ENCODE measurements at regions not wholly inside any gene's neighbourhood (a gene's known extent, or its start where the extent isn't known, plus 50 kb on each side); places are given as distances from the start of the nearest gene placed in this dataset.

DNA sequence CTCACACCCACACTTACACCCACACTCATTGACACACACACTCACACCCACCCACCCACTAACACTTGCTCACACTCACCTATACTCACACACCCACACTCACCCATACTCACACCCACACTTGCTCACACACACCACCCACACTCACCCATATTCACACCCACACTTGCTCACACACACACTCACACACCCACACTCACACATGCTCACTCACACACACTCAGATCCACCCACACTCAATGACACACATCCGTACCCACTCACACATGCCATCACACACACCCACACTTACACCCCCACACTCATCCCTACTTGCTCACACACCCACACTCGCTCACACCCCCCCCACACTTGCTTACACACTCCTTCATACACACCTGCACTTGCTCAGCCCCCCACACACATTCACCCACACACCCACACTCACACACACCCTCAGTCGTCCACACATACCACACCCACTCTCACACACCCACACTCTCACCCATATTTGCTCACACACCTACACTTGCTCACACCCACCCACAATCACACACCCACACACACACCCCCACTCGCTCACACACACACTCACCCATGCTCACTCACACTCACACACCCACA is 321.1 kb upstream of the N4BP1 start:
- no peak for DNase-seq

GRCh38 chr16:48919791-48920190 is 309.8 kb upstream of the N4BP1 start:
- no peak for DNase-seq

- no peak for DNase-seq
Observed at GRCh38 chr16:48918520-48919258, 308.7 kb upstream of the N4BP1 start.

DNA sequence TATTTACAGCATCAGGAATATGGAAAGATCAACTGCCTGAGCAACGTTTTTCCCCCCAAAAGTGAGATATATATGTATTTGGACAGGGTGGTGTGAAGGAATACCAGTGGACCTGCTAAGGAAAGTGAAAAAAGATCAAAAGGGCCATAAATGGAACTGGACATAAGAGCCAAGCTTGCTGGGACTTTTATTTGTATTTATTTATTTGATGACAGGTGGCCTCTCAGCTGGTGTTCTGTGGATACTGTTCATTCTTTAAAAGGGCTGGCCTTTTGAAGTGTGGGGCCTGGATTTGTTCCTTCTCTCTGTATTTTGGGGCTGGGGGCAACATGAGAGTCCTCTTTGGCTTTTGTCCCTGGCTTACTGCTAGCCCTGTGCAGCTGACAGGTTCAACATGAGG is 306.6 kb upstream of the N4BP1 start:
- no peak for DNase-seq

DNA sequence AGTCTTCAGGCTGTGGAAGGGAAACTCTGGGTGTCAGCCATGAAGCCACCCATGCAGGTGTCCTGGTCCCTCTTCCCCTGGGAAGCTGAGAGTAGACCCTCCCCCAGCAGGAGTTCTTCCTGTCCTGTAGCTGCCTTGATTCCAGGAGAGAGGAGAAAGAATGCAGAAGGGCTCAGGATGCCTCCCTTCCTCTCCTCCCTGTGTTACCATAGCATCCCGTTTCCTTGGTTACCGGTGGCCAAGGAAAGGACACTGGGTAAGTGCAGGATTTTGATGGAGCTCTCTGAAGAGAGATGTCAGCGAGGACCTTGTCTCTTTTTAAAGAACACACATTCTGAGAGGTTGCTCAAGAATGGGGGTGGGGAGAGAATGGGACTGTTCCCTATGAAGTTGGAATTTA is 304.1 kb upstream of the N4BP1 start:
- no peak for DNase-seq

GRCh38 chr16:48913384-48913783 is 303.4 kb upstream of the N4BP1 start:
- no peak for DNase-seq

DNA sequence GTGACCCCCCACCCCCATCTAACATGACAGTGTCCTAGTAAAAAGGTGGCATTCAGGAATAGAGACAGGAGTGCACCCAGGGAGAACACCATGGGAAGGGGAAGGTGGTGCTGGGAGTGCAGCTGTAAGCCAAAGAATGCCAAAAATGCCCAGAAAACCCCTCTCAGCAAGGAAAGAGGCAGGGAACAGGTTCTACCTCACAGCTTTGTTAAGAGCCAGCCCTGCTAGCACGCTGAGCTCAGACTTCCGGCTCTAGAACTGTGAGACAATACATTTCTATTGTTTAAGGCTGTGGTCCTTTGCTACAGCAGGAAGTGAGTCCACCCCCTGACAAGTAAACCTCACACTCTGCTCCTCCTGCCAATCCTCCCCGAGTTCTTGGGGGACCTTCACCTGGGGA is 302.4 kb upstream of the N4BP1 start:
- no peak for DNase-seq

GRCh38 chr16:48911700-48912099 is 301.7 kb upstream of the N4BP1 start:
- no peak for DNase-seq

- DNase-seq: no peak
Observed at GRCh38 chr16:48910214-48910613, 300.2 kb upstream of the N4BP1 start.

DNA sequence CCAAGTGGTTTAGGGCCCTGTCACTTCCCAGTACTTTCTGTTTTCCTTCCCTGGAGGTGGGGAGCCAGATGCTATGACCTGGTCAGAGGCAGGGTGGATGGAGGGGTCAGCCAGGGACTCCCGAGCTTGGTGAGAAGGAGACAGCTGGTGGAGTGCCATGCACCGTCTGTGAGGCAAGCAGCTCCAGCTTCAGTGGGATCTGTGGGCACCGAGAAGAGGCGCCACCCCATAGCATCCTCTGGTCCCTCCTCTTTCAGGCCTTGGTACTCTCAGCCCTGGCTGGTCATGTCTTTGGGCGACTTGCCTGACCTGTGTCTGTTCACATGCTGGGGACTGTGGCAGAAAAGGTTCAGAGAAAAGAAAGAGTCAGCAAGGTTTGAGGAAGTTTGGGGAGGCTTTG is 299.3 kb upstream of the N4BP1 start:
- no peak for DNase-seq

DNA sequence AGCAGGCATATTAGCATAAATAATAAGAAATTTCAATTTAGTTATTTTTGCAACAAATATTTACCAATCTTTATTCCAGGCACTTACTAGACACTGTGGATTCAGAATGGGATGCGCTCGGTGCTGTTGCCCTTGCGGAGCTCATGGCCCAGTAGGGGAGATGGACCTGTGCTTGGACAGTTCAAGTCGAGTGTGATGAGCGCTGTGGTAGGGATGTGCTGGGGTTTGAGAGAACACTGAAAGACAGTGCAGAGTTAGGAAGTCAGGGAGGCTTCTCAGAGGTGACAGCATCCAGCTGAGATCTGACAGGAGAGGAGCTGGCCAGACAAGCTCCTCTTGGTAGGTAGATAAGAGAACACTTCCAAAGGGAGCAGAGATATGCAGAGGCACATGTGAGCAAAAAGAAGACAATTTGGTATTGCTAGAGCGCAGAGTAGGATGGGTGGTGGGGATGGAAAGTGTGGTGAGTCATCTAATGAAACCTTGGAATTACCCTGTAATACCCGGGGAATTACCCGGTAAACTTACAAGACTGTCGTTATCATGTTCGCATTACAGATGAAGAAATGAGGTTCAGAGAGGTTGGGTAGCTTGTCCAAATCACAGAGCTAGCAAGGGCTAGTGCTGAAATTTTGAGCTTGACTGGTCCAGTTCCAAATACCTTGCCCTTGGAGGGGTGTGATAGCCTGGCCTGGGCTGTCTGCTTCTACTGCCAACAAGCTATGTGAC is 298.1 kb upstream of the N4BP1 start:
- no peak for DNase-seq

DNA sequence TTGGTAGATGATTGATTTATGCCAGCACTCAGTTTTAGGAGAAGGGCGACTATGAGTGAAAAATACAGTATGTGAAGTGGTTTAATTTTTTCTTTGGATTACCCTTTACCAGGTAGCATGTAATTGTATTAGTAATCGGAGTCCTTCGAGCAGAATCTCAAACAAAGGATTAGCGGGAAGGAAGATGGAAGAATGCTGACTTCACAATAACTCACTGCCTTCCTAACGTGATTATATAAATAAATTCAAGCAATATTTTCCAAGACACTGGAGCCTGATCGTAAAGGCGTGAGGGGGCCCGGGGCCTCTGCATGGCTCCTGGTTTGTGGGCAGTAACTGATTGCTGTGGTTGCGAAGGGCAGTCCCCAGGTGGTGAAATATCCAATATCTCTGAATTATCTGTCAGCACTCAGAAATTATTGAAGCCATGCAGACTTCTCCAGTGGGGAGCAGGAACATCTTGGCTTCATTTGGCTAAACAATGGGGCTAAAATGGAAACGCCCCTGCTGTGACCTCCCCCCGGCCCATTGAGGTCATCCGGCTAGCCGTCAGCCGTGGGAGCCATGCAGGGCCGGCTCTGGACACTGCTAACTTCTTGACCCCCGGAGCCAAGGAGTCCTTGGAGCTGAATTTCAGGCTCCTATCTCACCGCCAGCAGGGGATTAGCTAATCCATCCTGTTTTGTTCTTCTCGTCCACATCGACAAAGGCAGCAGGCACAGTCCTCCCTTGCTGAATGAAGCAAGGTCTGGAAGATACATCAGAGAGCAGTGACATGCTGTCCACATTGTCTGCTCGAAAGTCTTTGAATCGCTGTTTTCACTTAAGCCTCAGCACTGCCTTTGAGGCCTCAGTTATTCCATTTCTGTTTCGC is 295.9 kb upstream of the N4BP1 start:
- DNase-seq: no peak

- DNase-seq: no peak
Observed at GRCh38 chr16:48904333-48904732, 294.4 kb upstream of the N4BP1 start.

DNA sequence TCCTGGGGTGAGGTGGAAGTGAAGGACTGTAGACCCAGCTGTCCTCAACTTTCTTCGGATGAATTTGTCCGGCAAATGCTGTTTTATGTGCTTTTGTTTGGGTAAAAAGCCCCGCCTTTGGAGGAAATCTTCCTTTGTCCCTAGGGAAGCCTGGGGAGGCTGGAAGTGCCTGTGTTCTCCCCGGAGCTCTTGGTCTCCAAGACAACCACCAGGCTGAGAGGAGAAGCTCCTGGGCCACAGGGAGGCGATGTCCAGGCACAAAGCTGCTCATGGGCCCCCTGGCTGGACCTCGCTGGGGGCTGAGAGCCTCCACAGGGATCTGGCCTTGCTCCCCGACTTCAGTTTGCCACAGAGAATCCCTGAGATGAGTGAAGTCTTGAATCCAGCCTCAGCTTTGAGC is 293.1 kb upstream of the N4BP1 start:
- DNase-seq: no peak

DNA sequence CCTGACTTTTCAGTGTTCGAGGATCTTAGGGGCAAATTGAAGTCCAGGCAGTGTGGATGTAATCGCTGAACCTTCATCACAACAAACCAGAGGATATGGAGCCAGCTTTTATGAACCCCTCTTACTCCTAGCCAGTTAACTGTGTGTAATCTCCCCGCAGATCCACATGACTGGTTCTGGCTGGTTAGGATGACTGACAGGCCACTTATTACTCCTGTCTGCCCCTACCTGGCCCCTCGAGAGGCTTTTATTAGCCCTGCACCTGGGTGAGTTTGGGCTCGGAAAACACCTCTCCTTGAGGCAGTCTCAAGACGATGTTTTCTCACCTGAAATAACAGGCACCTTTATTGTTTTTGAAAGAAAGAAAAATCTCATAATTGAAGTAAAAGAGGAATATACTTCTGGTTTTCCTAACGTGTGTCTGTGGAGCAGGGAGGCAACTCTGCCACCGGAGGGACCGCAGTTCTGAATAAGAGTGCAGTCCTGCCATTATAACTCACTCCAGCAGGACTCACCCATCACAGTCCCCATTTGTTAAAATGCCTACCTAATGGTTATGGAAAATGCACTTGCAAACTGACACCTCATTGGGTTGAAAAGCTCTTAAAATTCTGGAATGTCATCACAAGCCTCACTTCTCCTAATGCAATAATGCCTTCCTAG is 291.9 kb upstream of the N4BP1 start:
- no peak for DNase-seq

DNA sequence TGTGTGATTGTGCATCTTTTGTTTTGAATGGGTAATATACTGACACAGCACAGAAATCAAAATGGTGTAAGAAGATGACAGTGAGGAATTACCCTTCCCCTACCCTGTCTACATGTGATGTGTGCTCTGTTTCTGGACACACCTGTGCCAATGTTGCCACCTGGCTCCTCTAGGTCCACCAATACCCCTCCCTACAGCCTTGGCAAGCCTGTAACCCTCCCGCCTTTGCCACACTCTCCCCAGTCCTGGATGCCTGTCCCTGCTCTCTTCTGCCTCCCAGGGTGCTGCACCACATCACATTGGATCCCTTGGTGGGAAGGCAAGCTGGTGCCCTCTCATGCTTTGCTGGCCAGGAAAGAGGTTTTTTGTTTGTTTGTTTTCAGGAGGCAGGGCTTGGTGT is 289.5 kb upstream of the N4BP1 start:
- no peak for DNase-seq

DNA sequence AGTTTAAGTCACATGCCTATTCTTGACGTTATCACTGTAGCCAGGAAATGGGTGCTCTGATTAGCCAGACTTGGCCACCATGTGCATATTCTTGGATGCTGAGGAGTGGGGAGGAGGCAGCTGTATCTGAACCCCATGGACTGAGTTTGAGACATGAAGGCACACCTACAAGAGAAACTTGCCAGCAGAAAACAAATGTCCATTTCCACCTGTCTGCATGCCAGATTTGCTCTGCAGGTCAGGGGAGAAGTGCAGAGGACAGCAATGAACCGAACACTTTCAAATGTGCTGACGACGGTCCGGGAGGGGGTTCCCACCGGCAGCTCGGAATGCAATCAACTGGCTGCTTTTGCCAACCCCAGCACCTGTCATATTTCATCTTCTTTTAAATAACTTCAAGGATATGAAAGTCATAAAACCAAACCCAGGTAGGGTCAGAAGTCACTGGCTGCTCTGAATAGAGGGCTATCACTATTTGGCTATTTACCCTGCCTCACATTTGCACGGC is 287.8 kb upstream of the N4BP1 start:
- DNase-seq: no peak

DNA sequence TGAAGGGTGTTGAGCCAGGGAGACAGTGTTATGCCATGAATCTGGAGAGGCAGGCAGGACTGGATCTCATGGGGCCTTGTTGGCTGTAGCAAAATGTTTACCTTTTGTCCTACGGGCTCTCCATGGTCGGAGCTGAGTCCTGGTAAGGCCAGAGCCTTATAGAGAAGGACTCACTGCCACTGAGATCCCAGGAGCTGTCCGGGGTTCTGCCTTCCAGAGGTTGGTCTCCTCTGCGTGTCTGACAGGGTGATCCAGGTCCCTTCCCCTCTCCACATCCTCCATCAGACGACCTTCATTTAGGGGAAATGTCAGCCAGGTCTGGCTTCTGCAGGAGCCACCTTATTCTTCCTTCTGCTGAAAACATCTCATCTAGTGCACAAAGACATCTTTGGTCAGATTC is 285.2 kb upstream of the N4BP1 start:
- no peak for DNase-seq

DNA sequence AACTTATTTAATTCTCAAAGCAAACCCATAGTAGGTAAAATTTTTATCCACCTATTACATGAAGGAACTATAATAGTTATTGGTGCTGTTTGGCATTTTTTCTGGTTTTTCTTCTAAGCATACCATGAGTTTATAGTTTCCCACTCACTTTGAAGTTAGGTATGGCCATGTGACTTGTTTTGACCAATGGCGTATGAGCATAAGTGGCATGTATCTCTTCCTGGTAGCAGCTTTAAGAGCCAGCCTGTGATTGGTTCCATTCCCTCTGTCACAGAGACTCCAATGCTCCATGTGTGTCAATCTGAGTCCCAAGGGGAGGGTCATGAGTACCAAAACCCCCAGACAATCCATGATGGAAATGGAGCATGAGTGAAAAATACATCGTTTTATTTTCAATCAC is 282.9 kb upstream of the N4BP1 start:
- no peak for DNase-seq

- DNase-seq: no peak
Observed at GRCh38 chr16:48887646-48888210, 277.7 kb upstream of the N4BP1 start.

DNA sequence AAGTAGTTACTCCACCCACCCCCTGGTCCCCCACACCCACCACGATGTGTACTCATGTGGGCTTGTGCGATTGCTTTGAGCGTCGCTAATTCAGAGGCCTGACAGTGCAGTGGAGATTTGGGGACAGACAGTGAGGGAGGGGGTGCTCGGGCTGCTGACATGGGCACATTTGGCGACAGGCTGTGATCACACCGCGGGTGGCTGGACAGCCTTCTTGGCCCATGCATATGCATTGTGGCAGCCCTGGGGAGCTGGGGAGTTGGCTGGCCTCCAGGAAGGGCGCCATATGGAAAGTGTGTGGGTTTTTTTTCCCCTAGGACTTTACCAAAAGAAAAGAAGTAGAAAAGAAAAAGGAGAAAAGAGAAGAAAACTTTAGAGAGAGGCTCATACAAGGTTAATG is 275.5 kb upstream of the N4BP1 start:
- no peak for DNase-seq

DNA sequence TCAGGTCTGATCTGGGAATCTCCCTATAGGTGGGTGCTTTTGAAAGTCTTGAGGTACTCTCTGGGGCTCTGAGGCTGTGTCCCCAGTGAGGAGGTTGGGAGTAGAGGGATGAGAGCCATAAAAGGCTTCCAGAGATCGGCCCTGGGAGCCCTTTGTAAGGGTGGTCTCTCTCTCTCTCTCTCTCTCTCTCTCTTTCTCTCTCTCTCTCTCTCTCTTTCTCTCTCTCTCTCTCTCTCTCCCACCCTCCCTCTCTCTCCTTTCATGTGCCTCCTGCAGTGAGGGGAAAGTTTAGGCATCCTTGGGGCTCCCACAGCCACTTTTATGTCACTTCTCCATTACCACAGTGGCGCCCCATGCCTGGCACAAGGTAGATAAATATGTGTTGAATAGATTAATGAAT is 271.3 kb upstream of the N4BP1 start:
- DNase-seq: no peak
